OCI-LY7 (cell line): ENCODE measurements at regions not wholly inside any gene's neighbourhood (a gene's known extent, or its start where the extent isn't known, plus 50 kb on each side); places are given as distances from the start of the nearest gene placed in this dataset.

Experiments
- BruUV-seq: library from RNA; stranded (reverse); fragments of 400-500 nt; replicated peaks from 2 replicates; lab custom pipeline; 2021; lab: Mats Ljungman, UMichigan
- CTCF ChIA-PET: fragments of 300-600 bp; sonication (Branson Sonifier 250); formaldehyde crosslinking; loops from one replicate; lab custom pipeline; 2022; ENCODE audit warnings: antibody characterized with exemption; ENCODE audit not compliant: unreplicated experiment; lab: Charles Lee
- POLR2A ChIA-PET: fragments of 300-600 bp; sonication (Branson Sonifier 250); formaldehyde crosslinking; loops from one replicate; lab custom pipeline; 2022; ENCODE audit warnings: antibody characterized with exemption; lab: Charles Lee
- DNase-seq: peaks from one replicate; pipeline ENCODE4 v3.0.0-alpha.2; 2015; ENCODE audit warnings: low spot score
- H2AFZ ChIP-seq: fragments of 200-600 bp; sonication (generic), shearing (Covaris generic); 2 replicates; pipeline ENCODE4 v1.6.1; 2014; ENCODE audit warnings: mild to moderate bottlenecking, antibody characterized with exemption, low read length, moderate library complexity
- H3K27ac ChIP-seq: fragments of 200-600 bp; sonication (generic); 2 replicates; pipeline ENCODE4 v1.5.1; 2014; ENCODE audit warnings: mixed run types, low read depth, mild to moderate bottlenecking, moderate library complexity, low read length, inconsistent platforms; ENCODE audit not compliant: poor library complexity, severe bottlenecking
- H3K36me3 ChIP-seq: fragments of 200-600 bp; sonication (generic); 2 replicates; pipeline ENCODE4 v1.6.1; 2014; ENCODE audit warnings: mild to moderate bottlenecking, antibody characterized with exemption, low read length, moderate library complexity, mixed read lengths; ENCODE audit not compliant: insufficient read depth
- H3K4me1 ChIP-seq: fragments of 200-600 bp; sonication (generic); 2 replicates; pipeline ENCODE4 v1.5.1; 2014; ENCODE audit warnings: mild to moderate bottlenecking, low read length; ENCODE audit not compliant: insufficient read depth, poor library complexity, severe bottlenecking
- H3K4me2 ChIP-seq: fragments of 200-600 bp; sonication (generic); 2 replicates; pipeline ENCODE4 v1.6.1; 2014; ENCODE audit warnings: mild to moderate bottlenecking, low read length
- H3K4me3 ChIP-seq: fragments of 200-600 bp; sonication (generic); 2 replicates; pipeline ENCODE4 v1.5.1; 2014; ENCODE audit warnings: mild to moderate bottlenecking, low read depth, low read length; ENCODE audit not compliant: poor library complexity, severe bottlenecking
- H3K79me2 ChIP-seq: fragments of 200-600 bp; sonication (generic); 2 replicates; pipeline ENCODE4 v1.6.1; 2016; ENCODE audit warnings: low read depth, mild to moderate bottlenecking, low read length, moderate library complexity, mixed read lengths; ENCODE audit not compliant: insufficient read depth
- H3K9me2 ChIP-seq: fragments of 200-600 bp; sonication (generic); 2 replicates; pipeline ENCODE4 v1.6.1; 2016; ENCODE audit warnings: mild to moderate bottlenecking, low read length, mixed read lengths; ENCODE audit not compliant: insufficient read depth
- H3K9me3 ChIP-seq: fragments of 200-600 bp; sonication (generic); 2 replicates; pipeline ENCODE4 v1.6.1; 2014; ENCODE audit warnings: mild to moderate bottlenecking, mixed run types, low read length, mixed read lengths
- H4K20me1 ChIP-seq: fragments of 200-600 bp; sonication (generic); 2 replicates; pipeline ENCODE4 v1.6.1; 2014; ENCODE audit warnings: mild to moderate bottlenecking, antibody characterized with exemption, low read length, moderate library complexity, mixed read lengths; ENCODE audit not compliant: insufficient read depth
- CTCF ChIP-seq: fragments of 200-600 bp; sonication (generic); conservative IDR thresholded peaks from 2 replicates; pipeline ENCODE4 v1.5.1; 2014; ENCODE audit warnings: mild to moderate bottlenecking, antibody characterized with exemption, low read length, moderate library complexity, mixed read lengths
- EZH2phosphoT487 ChIP-seq: fragments of 200-600 bp; sonication (generic); IDR thresholded peaks from 2 replicates; pipeline ENCODE4 v1.6.1; 2018; ENCODE audit warnings: low read depth, borderline replicate concordance, mild to moderate bottlenecking, mixed run types, antibody characterized with exemption, low read length, moderate library complexity, mixed read lengths
- intact Hi-C: fragments of 100-400 bp; cut with micrococcal nuclease; formaldehyde crosslinking; loops from one replicate; pipeline ENCODE4 v1.10.0; 2022; ENCODE audit not compliant: unreplicated experiment

DNA sequence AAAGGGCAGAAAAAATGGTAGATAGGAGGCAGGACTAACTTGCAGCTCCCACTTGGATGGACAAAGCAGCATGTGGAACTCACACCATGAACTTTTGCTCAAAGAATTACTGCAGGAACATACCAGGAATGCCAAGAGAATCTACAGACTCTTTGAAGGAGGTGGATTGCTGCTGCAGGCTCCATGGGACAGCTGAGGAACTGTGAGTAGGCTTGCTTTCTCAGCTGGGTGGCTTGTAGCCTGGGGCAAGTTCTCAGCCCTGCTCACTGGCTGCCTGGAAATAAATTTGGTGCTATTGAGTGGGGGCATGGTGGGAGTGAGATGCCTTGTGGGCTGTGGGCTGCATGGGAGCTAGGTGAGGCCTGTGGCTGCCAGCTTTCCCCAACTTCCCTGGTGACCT, 574.5 kb downstream of the PRELID2 start:
- no TSS peak for BruUV-seq

GRCh38 chr5:145247745-145248040, 587.4 kb downstream of the PRELID2 start:
- Histone ChIP-seq H3K4me1 (no peaks in the 10 kb centered on the region), H3K4me3 (no peak overlapping the region), H3K79me2 (no peaks in the 10 kb centered on the region), H2AFZ (no peak overlapping the region), H3K4me2 (no peak overlapping the region), H3K9me2 (no peaks in the 10 kb centered on the region), H3K36me3 (no peaks in the 10 kb centered on the region), H3K27ac (no peak overlapping the region), H3K9me3 (no peaks in the 10 kb centered on the region), H4K20me1 (no peaks in the 10 kb centered on the region)
- DNase-seq: no peak
- POLR2A ChIA-PET: interaction anchor here (0.7 kb wide), 1 partner anchor 411 kb away, joined by 3 read pairs; no protein-coding TSS in a partner anchor
- TF ChIP-seq CTCF (no peak), EZH2phosphoT487 (no peak)
- BruUV-seq: no TSS peak
- CTCF ChIA-PET: no interaction called here
- intact Hi-C loops: no loop called here

More for the DNA sequence above, 574.5 kb downstream of the PRELID2 start:
- H3K4me1 ChIP-seq: no peaks in the 10 kb centered on the region
- intact Hi-C loops: no loop called here
- no peaks in the 10 kb centered on the region for H3K9me3 ChIP-seq
- POLR2A ChIA-PET: interaction anchor here (0.9 to 1.0 kb wide), 2 partner anchors 71 to 1525 kb away, joined by 3 read pairs; no protein-coding TSS in a partner anchor
- no peak for DNase-seq
- no peaks in the 10 kb centered on the region for H3K36me3 ChIP-seq
- H3K4me2 ChIP-seq: no peak overlapping the region
- H3K79me2 ChIP-seq: no peaks in the 10 kb centered on the region
- no peaks in the 10 kb centered on the region for H4K20me1 ChIP-seq
- no peaks in the 10 kb centered on the region for H3K9me2 ChIP-seq
- CTCF ChIA-PET: no interaction called here
- H2AFZ ChIP-seq: no peak overlapping the region
- TF ChIP-seq EZH2phosphoT487 (no peak), CTCF (no peak)
- no peak overlapping the region for H3K27ac ChIP-seq
- no peak overlapping the region for H3K4me3 ChIP-seq

GRCh38 chr5:145246961-145247744, 588.0 kb downstream of the PRELID2 start:
- intact Hi-C loops: no loop called here
- CTCF ChIA-PET: no interaction called here
- no TSS peak for BruUV-seq
- Histone ChIP-seq H2AFZ (no peak overlapping the region), H3K79me2 (no peaks in the 10 kb centered on the region), H3K4me2 (no peak overlapping the region), H3K4me3 (no peak overlapping the region), H3K4me1 (no peaks in the 10 kb centered on the region), H3K9me2 (no peaks in the 10 kb centered on the region), H3K9me3 (no peaks in the 10 kb centered on the region), H3K27ac (no peak overlapping the region), H4K20me1 (no peaks in the 10 kb centered on the region), H3K36me3 (no peaks in the 10 kb centered on the region)
- TF ChIP-seq CTCF (no peak), EZH2phosphoT487 (no peak)
- POLR2A ChIA-PET: interaction anchor here (0.7 kb wide), 1 partner anchor 412 kb away, joined by 3 read pairs; no protein-coding TSS in a partner anchor
- no peak for DNase-seq
